T-cell (primary cell): ENCODE measurements at regions not wholly inside any gene's neighbourhood (a gene's known extent, or its start where the extent isn't known, plus 50 kb on each side); places are given as distances from the start of the nearest gene placed in this dataset.

Experiments
- ATAC-seq, 4 experiments: fragments of 200-7000 bp in 3 of 4; fragments of 150-1000 bp in 1 of 4; cut with Tn5 transposase; replicated peaks in 1 of 4; 1 replicate in 3 of 4; 2 replicates in 1 of 4; pipeline ENCODE4 v1.10.0; 2021; ENCODE audit warnings: moderate library complexity in 3 of 4, mild to moderate bottlenecking in 2 of 4, moderate number of reproducible peaks in 1 of 4
- CTCF ChIA-PET, 2 donors: fragments of 300-600 bp; sonication (Branson Sonifier 250); formaldehyde crosslinking; loops; one replicate each; lab custom pipeline; 2022; ENCODE audit warnings: antibody characterized with exemption in 2 of 2; lab: Charles Lee
- POLR2A ChIA-PET, 2 donors: fragments of 300-600 bp; sonication (Branson Sonifier 250); formaldehyde crosslinking; loops; one replicate each; lab custom pipeline; 2022; ENCODE audit warnings: antibody characterized with exemption in 2 of 2; lab: Charles Lee
- DNase-seq, 35 experiments: peaks; one replicate each; pipeline versions ENCODE4 v3.0.0 to v3.0.0-alpha.2; 2013 to 2023
- H3K27ac ChIP-seq: one replicate; pipeline ENCODE4 v1.5.1; 2013; ENCODE audit warnings: low read length
- H3K27me3 ChIP-seq, 2 experiments: replicated peaks in 1 of 2; 1 replicate in 1 of 2; 2 replicates in 1 of 2; pipeline versions ENCODE4 v1.6.1 to v1.7.0; 2013; ENCODE audit warnings: low read length in 1 of 2, mixed read lengths in 1 of 2; ENCODE audit not compliant: control insufficient read depth in 2 of 2, insufficient read depth in 2 of 2; ENCODE audit errors: extremely low read depth in 1 of 2
- H3K36me3 ChIP-seq, 2 donors: 1 replicate in 1 of 2; 2 replicates in 1 of 2; pipeline versions ENCODE4 v1.6.1 to v1.7.0; 2013; ENCODE audit warnings: low read length in 1 of 2; ENCODE audit not compliant: control insufficient read depth in 2 of 2, insufficient read depth in 1 of 2; ENCODE audit errors: extremely low read depth in 1 of 2
- H3K4me1 ChIP-seq, 2 experiments: 1 replicate in 1 of 2; 2 replicates in 1 of 2; pipeline versions ENCODE4 v1.6.1 to v1.7.0; 2013; ENCODE audit warnings: low read length in 2 of 2, mixed read lengths in 1 of 2; ENCODE audit not compliant: insufficient read depth in 2 of 2, control insufficient read depth in 1 of 2; ENCODE audit errors: extremely low read depth in 1 of 2
- H3K4me3 ChIP-seq, 2 donors: 1 replicate in 1 of 2; 2 replicates in 1 of 2; pipeline versions ENCODE4 v1.5.1 to v1.7.0; 2013; ENCODE audit warnings: mild to moderate bottlenecking in 2 of 2, low read length in 1 of 2, moderate library complexity in 1 of 2; ENCODE audit not compliant: control insufficient read depth in 1 of 2; ENCODE audit errors: extremely low read depth in 1 of 2
- H3K9me3 ChIP-seq: 2 replicates; pipeline ENCODE4 v1.7.0; 2013
- H3K27ac Mint-ChIP-seq, 2 donors: one replicate each; pipeline ENCODE4 v1.8.0; 2020 to 2021; ENCODE audit warnings: mild to moderate bottlenecking in 2 of 2, mixed read lengths in 2 of 2
- H3K27me3 Mint-ChIP-seq, 2 donors: one replicate each; pipeline ENCODE4 v1.8.0; 2021 to 2022; ENCODE audit warnings: mixed read lengths in 2 of 2
- H3K36me3 Mint-ChIP-seq: one replicate; pipeline ENCODE4 v1.8.0; 2021; ENCODE audit warnings: mixed read lengths
- H3K4me1 Mint-ChIP-seq, 3 donors: one replicate each; pipeline ENCODE4 v1.8.0; 2020 to 2022; ENCODE audit warnings: mixed read lengths in 3 of 3, mild to moderate bottlenecking in 1 of 3
- H3K4me3 Mint-ChIP-seq, 3 donors: one replicate each; pipeline ENCODE4 v1.8.0; 2020 to 2022; ENCODE audit warnings: mild to moderate bottlenecking in 3 of 3, mixed read lengths in 3 of 3, moderate library complexity in 3 of 3
- H3K9me3 Mint-ChIP-seq, 3 donors: one replicate each; pipeline ENCODE4 v1.8.0; 2020 to 2022; ENCODE audit warnings: mixed read lengths in 3 of 3
- WGBS: methylation state at CpG from one replicate; pipeline ENCODE4 v1.1.5; 2013; ENCODE audit warnings: missing lambda C conversion rate; ENCODE audit not compliant: insufficient coverage; 5-methylcytosine and 5-hydroxymethylcytosine counted together

DNA sequence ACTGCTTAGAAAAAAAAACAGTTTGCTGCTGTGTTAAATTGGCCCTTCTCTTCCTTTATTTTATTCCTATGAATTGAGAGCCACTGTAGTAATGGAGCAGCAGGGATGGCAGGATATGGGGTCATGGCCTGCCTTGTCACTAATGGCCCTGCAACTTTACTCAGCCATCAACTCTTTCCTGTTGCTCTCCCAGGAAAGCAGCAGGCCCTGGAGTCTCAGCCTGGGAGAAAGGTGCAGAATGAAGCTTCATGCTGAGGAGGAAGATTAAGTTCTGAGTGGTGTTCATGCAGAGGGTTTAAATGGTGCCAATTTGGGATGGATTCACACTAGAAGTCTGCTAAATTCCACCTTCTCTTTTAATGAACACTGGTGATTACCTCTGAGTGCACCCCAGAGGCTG, 285.6 kb downstream of the GPAT3 start:
- no peak for DNase-seq
- no peak for ATAC-seq
- Mint-ChIP-seq H3K27ac (no peak overlapping the region), H3K4me3 (no peak overlapping the region), H3K36me3 (no peaks in the 10 kb centered on the region), H3K4me1 (no peaks in the 10 kb centered on the region), H3K9me3 (peaks cover 7 to 22% (median 14%) of the 10 kb centered on the region in 3 donors), H3K27me3 (peaks cover 0 to 3% of the 10 kb centered on the region in 2 donors)
- Histone ChIP-seq H3K36me3 (no peaks in the 10 kb centered on the region), H3K4me1 (no peaks in the 10 kb centered on the region), H3K4me3 (no peak overlapping the region), H3K27ac (no peak overlapping the region), H3K27me3 (no peaks in the 10 kb centered on the region), H3K9me3 (peaks cover 6% of the 10 kb centered on the region)
- ChIA-PET POLR2A (no interaction called here), CTCF (no interaction called here)

GRCh38 chr4:83819582-83819981, 283.7 kb downstream of the GPAT3 start:
- Histone ChIP-seq H3K9me3 (peaks cover 6% of the 10 kb centered on the region), H3K36me3 (no peaks in the 10 kb centered on the region), H3K4me1 (no peaks in the 10 kb centered on the region), H3K4me3 (no peak overlapping the region), H3K27ac (no peak overlapping the region), H3K27me3 (no peaks in the 10 kb centered on the region)
- Mint-ChIP-seq H3K4me3 (no peak overlapping the region), H3K27ac (no peak overlapping the region), H3K36me3 (no peaks in the 10 kb centered on the region), H3K9me3 (peaks cover 12 to 19% (median 14%) of the 10 kb centered on the region in 3 donors), H3K4me1 (no peaks in the 10 kb centered on the region), H3K27me3 (peaks cover 0 to 2% of the 10 kb centered on the region in 2 donors)
- CTCF ChIA-PET = no interaction called here
- no peak for ATAC-seq
- no peak for DNase-seq
- POLR2A ChIA-PET = no interaction called here
- WGBS = no CpG with 5 or more reads among the region's 1 CpG

DNA sequence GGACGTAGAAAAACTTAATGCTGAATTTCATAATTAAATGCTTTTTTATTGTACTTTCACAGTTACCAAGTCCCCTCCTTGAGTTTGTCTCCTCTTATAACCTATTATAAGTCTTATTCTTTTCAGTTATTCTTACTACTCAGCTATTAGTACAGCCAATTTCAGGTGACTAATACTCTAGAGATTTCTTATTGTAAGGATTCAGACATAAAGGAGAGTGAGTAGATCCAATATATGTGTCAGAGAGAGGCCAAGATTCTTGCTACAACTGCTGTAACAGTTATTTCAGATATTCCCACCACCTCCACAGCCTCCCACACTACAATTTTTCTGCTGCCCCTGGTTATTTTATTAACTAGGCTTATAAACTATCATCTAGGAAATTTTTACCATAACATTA, 274.5 kb downstream of the GPAT3 start:
- Mint-ChIP-seq H3K9me3 (peaks cover 0 to 6% (median under 1%) of the 10 kb centered on the region in 3 donors), H3K27me3 (peaks cover 0 to 3% of the 10 kb centered on the region in 2 donors), H3K36me3 (no peaks in the 10 kb centered on the region), H3K27ac (no peak overlapping the region), H3K4me3 (no peak overlapping the region), H3K4me1 (no peaks in the 10 kb centered on the region)
- Histone ChIP-seq H3K27me3 (no peaks in the 10 kb centered on the region), H3K4me1 (no peaks in the 10 kb centered on the region), H3K9me3 (no peaks in the 10 kb centered on the region), H3K4me3 (no peak overlapping the region), H3K36me3 (no peaks in the 10 kb centered on the region), H3K27ac (no peak overlapping the region)
- POLR2A ChIA-PET = no interaction called here
- CTCF ChIA-PET = no interaction called here
- DNase-seq = no peak
- no CpG with 5 or more reads among the region's 1 CpG for WGBS
- ATAC-seq = no peak

GRCh38 chr4:83809581-83809980, 273.7 kb downstream of the GPAT3 start:
- ATAC-seq (no peak), DNase-seq (no peak)

GRCh38 chr4:83793481-83793880, 257.6 kb downstream of the GPAT3 start:
- Histone ChIP-seq H3K4me1 (no peaks in the 10 kb centered on the region), H3K27me3 (no peaks in the 10 kb centered on the region), H3K27ac (no peak overlapping the region), H3K4me3 (no peak overlapping the region), H3K36me3 (no peaks in the 10 kb centered on the region), H3K9me3 (no peaks in the 10 kb centered on the region)
- ChIA-PET POLR2A (no interaction called here), CTCF (no interaction called here)
- DNase-seq (no peak), ATAC-seq (no peak)
- no peak overlapping the region for H3K27ac Mint-ChIP-seq
- no peak overlapping the region for H3K4me3 Mint-ChIP-seq
- no peaks in the 10 kb centered on the region for H3K9me3 Mint-ChIP-seq
- WGBS = 100% methylated on average over 1 of the region's 2 CpGs
- no peaks in the 10 kb centered on the region for H3K36me3 Mint-ChIP-seq
- H3K27me3 Mint-ChIP-seq = peaks cover 0 to 6% of the 10 kb centered on the region in 2 donors
- H3K4me1 Mint-ChIP-seq = peaks cover 0 to 8% (median 5%) of the 10 kb centered on the region in 3 donors

More at GRCh38 chr4:83809581-83809980, 273.7 kb downstream of the GPAT3 start:
- H3K9me3 ChIP-seq = no peaks in the 10 kb centered on the region
- ChIA-PET POLR2A (no interaction called here), CTCF (no interaction called here)
- no peak overlapping the region for H3K4me3 ChIP-seq
- no CpG with 5 or more reads among the region's 2 CpGs for WGBS
- Mint-ChIP-seq H3K4me1 (no peaks in the 10 kb centered on the region), H3K36me3 (no peaks in the 10 kb centered on the region), H3K27me3 (peaks cover 0 to under 1% of the 10 kb centered on the region in 2 donors), H3K27ac (no peak overlapping the region), H3K9me3 (peaks cover 0 to 4% (median 2%) of the 10 kb centered on the region in 3 donors), H3K4me3 (no peak overlapping the region)
- H3K36me3 ChIP-seq = no peaks in the 10 kb centered on the region
- no peaks in the 10 kb centered on the region for H3K4me1 ChIP-seq
- no peaks in the 10 kb centered on the region for H3K27me3 ChIP-seq
- H3K27ac ChIP-seq = no peak overlapping the region

GRCh38 chr4:83785891-83786290, 250.0 kb downstream of the GPAT3 start:
- H3K4me1 ChIP-seq = no peaks in the 10 kb centered on the region
- H3K4me3 ChIP-seq = no peak overlapping the region
- peaks cover 0 to 3% (median 0%) of the 10 kb centered on the region in 3 donors for H3K9me3 Mint-ChIP-seq
- H3K27ac ChIP-seq = no peak overlapping the region
- ATAC-seq (no peak), DNase-seq (no peak)
- no peaks in the 10 kb centered on the region for H3K27me3 ChIP-seq
- H3K9me3 ChIP-seq = no peaks in the 10 kb centered on the region
- no peak overlapping the region for H3K27ac Mint-ChIP-seq
- H3K36me3 Mint-ChIP-seq = no peaks in the 10 kb centered on the region
- no peaks in the 10 kb centered on the region for H3K36me3 ChIP-seq
- H3K4me1 Mint-ChIP-seq = no peaks in the 10 kb centered on the region
- no CpG with 5 or more reads among the region's 1 CpG for WGBS
- peaks cover 2 to 6% of the 10 kb centered on the region in 2 donors for H3K27me3 Mint-ChIP-seq
- ChIA-PET POLR2A (no interaction called here), CTCF (no interaction called here)
- H3K4me3 Mint-ChIP-seq = no peak overlapping the region

- Mint-ChIP-seq H3K4me1 (no peaks in the 10 kb centered on the region), H3K4me3 (no peak overlapping the region), H3K36me3 (no peaks in the 10 kb centered on the region), H3K9me3 (peaks cover 0 to 3% (median 0%) of the 10 kb centered on the region in 3 donors), H3K27me3 (peaks cover 2 to 7% of the 10 kb centered on the region in 2 donors), H3K27ac (no peak overlapping the region)
- no CpG with 5 or more reads among the region's 1 CpG for WGBS
- no peaks in the 10 kb centered on the region for H3K36me3 ChIP-seq
- DNase-seq (no peak), ATAC-seq (no peak)
- H3K27me3 ChIP-seq = no peaks in the 10 kb centered on the region
- ChIA-PET POLR2A (no interaction called here), CTCF (no interaction called here)
- no peaks in the 10 kb centered on the region for H3K9me3 ChIP-seq
- H3K27ac ChIP-seq = no peak overlapping the region
- H3K4me1 ChIP-seq = no peaks in the 10 kb centered on the region
- H3K4me3 ChIP-seq = no peak overlapping the region
Observed at GRCh38 chr4:83783215-83783614, 247.3 kb downstream of the GPAT3 start.
